HEK293 (cell line): ENCODE measurements at regions not wholly inside any gene's neighbourhood (a gene's known extent, or its start where the extent isn't known, plus 50 kb on each side); places are given as distances from the start of the nearest gene placed in this dataset.

Source experiments
- CTCF ChIA-PET: fragments of 350-600 bp; formaldehyde crosslinking; extraction: SDS; loops from one replicate; lab custom pipeline; 2021; ENCODE audit warnings: antibody characterized with exemption; lab: Yijun Ruan, JAX
- POLR2A ChIA-PET: fragments of 300-600 bp; formaldehyde crosslinking; extraction: SDS; loops from one replicate; lab custom pipeline; 2020; ENCODE audit warnings: antibody characterized with exemption, inconsistent platforms; lab: Yijun Ruan, JAX
- H3K27ac ChIP-seq: fragments of 200-500 bp; sonication (Bioruptor generic); 2 replicates; pipeline ENCODE4 v1.5.1; 2014; ENCODE audit warnings: low read depth, low read length, control low read depth, inconsistent platforms; ENCODE audit errors: extremely low read depth
- H3K36me3 ChIP-seq, 2 experiments: fragments of 200-500 bp in 1 of 2; sonication (Bioruptor generic) in 1 of 2; 1 replicate in 1 of 2; 2 replicates in 1 of 2; pipeline ENCODE4 v1.5.1; 2014 to 2017; ENCODE audit warnings: inconsistent platforms in 2 of 2, low read length in 2 of 2; ENCODE audit not compliant: control insufficient read depth in 2 of 2, insufficient read depth in 1 of 2
- H3K4me1 ChIP-seq: fragments of 200-500 bp; sonication (Bioruptor generic); 2 replicates; pipeline ENCODE4 v1.5.1; 2014; ENCODE audit warnings: mild to moderate bottlenecking, low read length, inconsistent platforms; ENCODE audit not compliant: control insufficient read depth, insufficient read depth
- H3K4me3 ChIP-seq: 2 replicates; pipeline ENCODE4 v1.5.1; 2011; ENCODE audit warnings: low read depth, mild to moderate bottlenecking, control low read depth, low read length, moderate library complexity
- H3K9me3 ChIP-seq: fragments of 200-500 bp; sonication (Bioruptor generic); 2 replicates; pipeline ENCODE4 v1.5.1; 2014; ENCODE audit warnings: low read depth, low read length, inconsistent platforms; ENCODE audit not compliant: control insufficient read depth, insufficient read depth
- BCL11A ChIP-seq: fragments of 450-650 bp; formaldehyde crosslinking; IDR thresholded peaks from 2 replicates; pipeline ENCODE4 v1.5.1; 2016; ENCODE audit warnings: low read depth, missing biosample characterization, missing genetic modification characterization
- GLI4 ChIP-seq: fragments of 450-650 bp; formaldehyde crosslinking; IDR thresholded peaks from 2 replicates; pipeline ENCODE4 v1.5.1; 2016; ENCODE audit warnings: missing biosample characterization, missing genetic modification characterization
- HOXC10 ChIP-seq: sonication (generic); formaldehyde crosslinking; IDR thresholded peaks from 2 replicates; pipeline ENCODE4 v1.8.1; 2023; ENCODE audit warnings: mild to moderate bottlenecking, missing genetic modification reagents
- MEIS1 ChIP-seq: sonication (generic); formaldehyde crosslinking; IDR thresholded peaks from 2 replicates; pipeline ENCODE4 v1.8.1; 2022; ENCODE audit warnings: missing genetic modification reagents, mild to moderate bottlenecking, borderline replicate concordance
- SETDB1 ChIP-seq: IDR thresholded peaks from one replicate; pipeline ENCODE4 v1.6.1; 2017; ENCODE audit warnings: mild to moderate bottlenecking, low read length, moderate library complexity, mixed read lengths; ENCODE audit not compliant: insufficient read length
- ZBTB20 ChIP-seq: fragments of 450-650 bp; formaldehyde crosslinking; IDR thresholded peaks from 2 replicates; pipeline ENCODE4 v1.5.1; 2016; ENCODE audit warnings: missing biosample characterization, missing genetic modification characterization
- ZFHX2 ChIP-seq: fragments of 450-650 bp; formaldehyde crosslinking; conservative IDR thresholded peaks from 2 replicates; pipeline ENCODE4 v1.5.1; 2016; ENCODE audit warnings: missing biosample characterization, missing genetic modification characterization
- ZIC2 ChIP-seq: fragments of 450-650 bp; formaldehyde crosslinking; IDR thresholded peaks from 2 replicates; pipeline ENCODE4 v1.5.1; 2016; ENCODE audit warnings: missing biosample characterization, missing genetic modification characterization
- ZNF114 ChIP-seq: fragments of 450-650 bp; formaldehyde crosslinking; IDR thresholded peaks from 2 replicates; pipeline ENCODE4 v1.5.0; 2017; ENCODE audit warnings: missing biosample characterization, missing genetic modification characterization
- ZNF140 ChIP-seq: fragments of 450-650 bp; formaldehyde crosslinking; IDR thresholded peaks from 2 replicates; pipeline ENCODE4 v1.5.1; 2016; ENCODE audit warnings: missing biosample characterization, missing genetic modification characterization
- ZNF155 ChIP-seq: fragments of 450-650 bp; formaldehyde crosslinking; IDR thresholded peaks from 2 replicates; pipeline ENCODE4 v1.5.1; 2016; ENCODE audit warnings: missing biosample characterization, missing genetic modification characterization
- ZNF174 ChIP-seq: fragments of 450-650 bp; formaldehyde crosslinking; IDR thresholded peaks from 2 replicates; pipeline ENCODE4 v1.5.0; 2017; ENCODE audit warnings: missing biosample characterization, mild to moderate bottlenecking, missing genetic modification characterization
- ZNF184 ChIP-seq: fragments of 450-650 bp; IDR thresholded peaks from 2 replicates; pipeline ENCODE4 v1.5.1; 2018; ENCODE audit warnings: missing biosample characterization, mild to moderate bottlenecking, missing genetic modification characterization
- ZNF37A ChIP-seq: fragments of 450-650 bp; IDR thresholded peaks from 2 replicates; pipeline ENCODE4 v1.5.1; 2018; ENCODE audit warnings: missing biosample characterization, missing genetic modification characterization
- ZNF510 ChIP-seq: fragments of 450-650 bp; formaldehyde crosslinking; IDR thresholded peaks from 2 replicates; pipeline ENCODE4 v1.5.1; 2018; ENCODE audit warnings: mild to moderate bottlenecking, missing genetic modification characterization, missing biosample characterization; ENCODE audit not compliant: insufficient replicate concordance
- ZNF514 ChIP-seq: fragments of 450-650 bp; formaldehyde crosslinking; IDR thresholded peaks from 2 replicates; pipeline ENCODE4 v1.5.1; 2016; ENCODE audit warnings: missing biosample characterization, missing genetic modification characterization
- ZNF544 ChIP-seq: fragments of 450-650 bp; formaldehyde crosslinking; IDR thresholded peaks from 2 replicates; pipeline ENCODE4 v1.5.0; 2017; ENCODE audit warnings: missing biosample characterization, missing genetic modification characterization
- ZNF549 ChIP-seq: fragments of 450-650 bp; IDR thresholded peaks from 2 replicates; pipeline ENCODE4 v1.5.1; 2018; ENCODE audit warnings: missing biosample characterization, missing genetic modification characterization, mild to moderate bottlenecking, inconsistent platforms, moderate library complexity
- ZNF610 ChIP-seq: fragments of 450-650 bp; formaldehyde crosslinking; IDR thresholded peaks from 2 replicates; pipeline ENCODE4 v1.5.1; 2016; ENCODE audit warnings: missing biosample characterization, missing genetic modification characterization, borderline replicate concordance
- ZNF626 ChIP-seq: fragments of 450-650 bp; sonication (Bioruptor Pico); formaldehyde crosslinking; IDR thresholded peaks from 2 replicates; pipeline ENCODE4 v1.5.1; 2018; ENCODE audit warnings: missing biosample characterization, missing genetic modification characterization, inconsistent platforms
- TF ChIP-seq, protein P1 (sequence below): fragments of 450-650 bp; formaldehyde crosslinking; IDR thresholded peaks from 2 replicates; pipeline ENCODE4 v1.5.1; 2016; ENCODE audit warnings: missing biosample characterization, missing genetic modification characterization
- TF ChIP-seq, protein P2 (sequence below): fragments of 450-650 bp; formaldehyde crosslinking; IDR thresholded peaks from 2 replicates; pipeline ENCODE4 v1.5.1; 2017; ENCODE audit warnings: missing biosample characterization, missing genetic modification characterization
- TF ChIP-seq, protein P3 (sequence below): fragments of 450-650 bp; formaldehyde crosslinking; IDR thresholded peaks from 2 replicates; pipeline ENCODE4 v1.5.1; 2016; ENCODE audit warnings: missing biosample characterization, missing genetic modification characterization
- TF ChIP-seq, protein P4 (sequence below): fragments of 450-650 bp; formaldehyde crosslinking; IDR thresholded peaks from 2 replicates; pipeline ENCODE4; 2016; ENCODE audit warnings: missing biosample characterization, missing genetic modification characterization
- TF ChIP-seq, protein P5 (sequence below): fragments of 450-650 bp; formaldehyde crosslinking; IDR thresholded peaks from 2 replicates; pipeline ENCODE4 v1.5.1; 2016; ENCODE audit warnings: missing biosample characterization, missing genetic modification characterization

DNA sequence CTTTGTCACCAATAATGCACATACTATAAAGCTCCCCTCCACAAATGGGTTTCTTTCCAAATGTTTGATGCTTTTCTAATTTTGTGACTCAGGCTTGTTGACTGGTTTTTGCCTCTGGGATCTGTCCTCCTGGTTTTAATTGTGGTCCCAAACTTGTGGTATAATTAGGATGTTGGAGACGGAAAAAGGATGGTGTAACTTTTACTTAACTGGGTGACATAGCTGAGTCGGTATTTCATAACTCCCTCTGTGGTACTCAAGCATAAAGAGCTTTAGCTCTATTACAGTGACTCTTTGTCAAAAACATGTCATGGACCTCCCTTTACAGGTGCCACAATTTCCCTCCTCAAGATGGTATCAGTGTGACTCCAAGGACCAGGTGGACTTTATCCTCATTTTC, 119.7 kb upstream of the RBPJ start:
- H3K4me3 ChIP-seq = no peak overlapping the region
- ChIA-PET POLR2A (no interaction called here), CTCF (interaction anchor here (0.6 to 1.0 kb wide), 3 partner anchors 39 to 213 kb away, joined by 3 to 4 read pairs (median 3); no protein-coding TSS in a partner anchor)
- no peak overlapping the region for H3K27ac ChIP-seq
- no peaks in the 10 kb centered on the region for H3K9me3 ChIP-seq
- TF ChIP-seq MEIS1 (CRISPR knock-in tag) (no peak), ZNF514 (tag by site-specific recombination) (no peak), ZNF155 (no peak), ZNF184 (tag by site-specific recombination) (no peak), ZNF37A (no peak), HOXC10 (CRISPR knock-in tag) (no peak), ZBTB20 (no peak), GLI4 (tag by site-specific recombination) (no peak), ZNF544 (no peak), ZNF114 (tag by site-specific recombination) (no peak), SETDB1 (no peak)
- no peaks in the 10 kb centered on the region for H3K36me3 ChIP-seq
- no peaks in the 10 kb centered on the region for H3K4me1 ChIP-seq

DNA sequence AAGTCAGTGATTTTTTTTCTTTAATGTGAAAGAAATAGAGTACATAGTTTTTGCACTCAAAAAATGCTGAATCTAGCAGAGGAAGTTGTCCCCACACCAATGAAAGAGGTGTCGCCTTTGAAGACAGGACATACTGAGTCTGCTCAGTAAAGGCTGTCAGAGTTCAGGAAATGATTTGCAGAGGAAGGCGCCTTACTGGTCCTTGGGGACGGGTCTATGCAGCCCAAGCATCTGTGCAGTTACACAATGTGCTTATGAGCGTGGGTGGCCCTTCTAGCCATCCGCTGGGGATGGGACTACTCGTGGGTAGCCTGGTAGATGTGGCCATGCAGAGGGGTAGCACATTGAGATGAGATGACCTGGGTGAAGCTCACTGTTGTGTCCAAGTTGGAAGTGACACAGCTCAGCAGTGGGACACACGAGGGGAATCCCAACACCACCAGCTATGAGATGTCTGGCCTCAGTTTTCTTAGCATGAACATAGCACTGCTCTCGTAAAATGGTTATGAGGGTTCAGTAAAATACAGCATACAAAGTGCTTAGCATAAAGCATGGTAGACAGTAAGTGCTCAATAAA, 116.5 kb upstream of the RBPJ start:
- Histone ChIP-seq H3K27ac (no peak overlapping the region), H3K4me3 (no peak overlapping the region), H3K4me1 (no peaks in the 10 kb centered on the region), H3K9me3 (no peaks in the 10 kb centered on the region), H3K36me3 (no peaks in the 10 kb centered on the region)
- POLR2A ChIA-PET = no interaction called here
- TF ChIP-seq, protein P1, sequence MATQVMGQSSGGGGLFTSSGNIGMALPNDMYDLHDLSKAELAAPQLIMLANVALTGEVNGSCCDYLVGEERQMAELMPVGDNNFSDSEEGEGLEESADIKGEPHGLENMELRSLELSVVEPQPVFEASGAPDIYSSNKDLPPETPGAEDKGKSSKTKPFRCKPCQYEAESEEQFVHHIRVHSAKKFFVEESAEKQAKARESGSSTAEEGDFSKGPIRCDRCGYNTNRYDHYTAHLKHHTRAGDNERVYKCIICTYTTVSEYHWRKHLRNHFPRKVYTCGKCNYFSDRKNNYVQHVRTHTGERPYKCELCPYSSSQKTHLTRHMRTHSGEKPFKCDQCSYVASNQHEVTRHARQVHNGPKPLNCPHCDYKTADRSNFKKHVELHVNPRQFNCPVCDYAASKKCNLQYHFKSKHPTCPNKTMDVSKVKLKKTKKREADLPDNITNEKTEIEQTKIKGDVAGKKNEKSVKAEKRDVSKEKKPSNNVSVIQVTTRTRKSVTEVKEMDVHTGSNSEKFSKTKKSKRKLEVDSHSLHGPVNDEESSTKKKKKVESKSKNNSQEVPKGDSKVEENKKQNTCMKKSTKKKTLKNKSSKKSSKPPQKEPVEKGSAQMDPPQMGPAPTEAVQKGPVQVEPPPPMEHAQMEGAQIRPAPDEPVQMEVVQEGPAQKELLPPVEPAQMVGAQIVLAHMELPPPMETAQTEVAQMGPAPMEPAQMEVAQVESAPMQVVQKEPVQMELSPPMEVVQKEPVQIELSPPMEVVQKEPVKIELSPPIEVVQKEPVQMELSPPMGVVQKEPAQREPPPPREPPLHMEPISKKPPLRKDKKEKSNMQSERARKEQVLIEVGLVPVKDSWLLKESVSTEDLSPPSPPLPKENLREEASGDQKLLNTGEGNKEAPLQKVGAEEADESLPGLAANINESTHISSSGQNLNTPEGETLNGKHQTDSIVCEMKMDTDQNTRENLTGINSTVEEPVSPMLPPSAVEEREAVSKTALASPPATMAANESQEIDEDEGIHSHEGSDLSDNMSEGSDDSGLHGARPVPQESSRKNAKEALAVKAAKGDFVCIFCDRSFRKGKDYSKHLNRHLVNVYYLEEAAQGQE (tag by site-specific recombination) = no peak
- TF ChIP-seq ZNF174 (tag by site-specific recombination) (no peak), ZNF510 (tag by site-specific recombination) (no peak), ZNF549 (tag by site-specific recombination) (no peak), ZNF140 (tag by site-specific recombination) (no peak), BCL11A (tag by site-specific recombination) (no peak), ZNF610 (tag by site-specific recombination) (no peak), ZFHX2 (no peak), ZNF626 (tag by site-specific recombination) (no peak), ZIC2 (tag by site-specific recombination) (no peak), SETDB1 (no peak)
- TF ChIP-seq, protein P2, sequence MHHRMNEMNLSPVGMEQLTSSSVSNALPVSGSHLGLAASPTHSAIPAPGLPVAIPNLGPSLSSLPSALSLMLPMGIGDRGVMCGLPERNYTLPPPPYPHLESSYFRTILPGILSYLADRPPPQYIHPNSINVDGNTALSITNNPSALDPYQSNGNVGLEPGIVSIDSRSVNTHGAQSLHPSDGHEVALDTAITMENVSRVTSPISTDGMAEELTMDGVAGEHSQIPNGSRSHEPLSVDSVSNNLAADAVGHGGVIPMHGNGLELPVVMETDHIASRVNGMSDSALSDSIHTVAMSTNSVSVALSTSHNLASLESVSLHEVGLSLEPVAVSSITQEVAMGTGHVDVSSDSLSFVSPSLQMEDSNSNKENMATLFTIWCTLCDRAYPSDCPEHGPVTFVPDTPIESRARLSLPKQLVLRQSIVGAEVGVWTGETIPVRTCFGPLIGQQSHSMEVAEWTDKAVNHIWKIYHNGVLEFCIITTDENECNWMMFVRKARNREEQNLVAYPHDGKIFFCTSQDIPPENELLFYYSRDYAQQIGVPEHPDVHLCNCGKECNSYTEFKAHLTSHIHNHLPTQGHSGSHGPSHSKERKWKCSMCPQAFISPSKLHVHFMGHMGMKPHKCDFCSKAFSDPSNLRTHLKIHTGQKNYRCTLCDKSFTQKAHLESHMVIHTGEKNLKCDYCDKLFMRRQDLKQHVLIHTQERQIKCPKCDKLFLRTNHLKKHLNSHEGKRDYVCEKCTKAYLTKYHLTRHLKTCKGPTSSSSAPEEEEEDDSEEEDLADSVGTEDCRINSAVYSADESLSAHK (tag by site-specific recombination) = no peak
- TF ChIP-seq, protein P3, sequence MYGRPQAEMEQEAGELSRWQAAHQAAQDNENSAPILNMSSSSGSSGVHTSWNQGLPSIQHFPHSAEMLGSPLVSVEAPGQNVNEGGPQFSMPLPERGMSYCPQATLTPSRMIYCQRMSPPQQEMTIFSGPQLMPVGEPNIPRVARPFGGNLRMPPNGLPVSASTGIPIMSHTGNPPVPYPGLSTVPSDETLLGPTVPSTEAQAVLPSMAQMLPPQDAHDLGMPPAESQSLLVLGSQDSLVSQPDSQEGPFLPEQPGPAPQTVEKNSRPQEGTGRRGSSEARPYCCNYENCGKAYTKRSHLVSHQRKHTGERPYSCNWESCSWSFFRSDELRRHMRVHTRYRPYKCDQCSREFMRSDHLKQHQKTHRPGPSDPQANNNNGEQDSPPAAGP = no peak
- TF ChIP-seq, protein P4, sequence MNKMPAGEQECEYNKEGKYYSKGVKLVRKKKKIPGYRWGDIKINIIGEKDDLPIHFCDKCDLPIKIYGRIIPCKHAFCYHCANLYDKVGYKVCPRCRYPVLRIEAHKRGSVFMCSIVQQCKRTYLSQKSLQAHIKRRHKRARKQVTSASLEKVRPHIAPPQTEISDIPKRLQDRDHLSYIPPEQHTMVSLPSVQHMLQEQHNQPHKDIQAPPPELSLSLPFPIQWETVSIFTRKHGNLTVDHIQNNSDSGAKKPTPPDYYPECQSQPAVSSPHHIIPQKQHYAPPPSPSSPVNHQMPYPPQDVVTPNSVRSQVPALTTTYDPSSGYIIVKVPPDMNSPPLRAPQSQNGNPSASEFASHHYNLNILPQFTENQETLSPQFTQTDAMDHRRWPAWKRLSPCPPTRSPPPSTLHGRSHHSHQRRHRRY (tag by site-specific recombination) = no peak
- TF ChIP-seq, protein P5, sequence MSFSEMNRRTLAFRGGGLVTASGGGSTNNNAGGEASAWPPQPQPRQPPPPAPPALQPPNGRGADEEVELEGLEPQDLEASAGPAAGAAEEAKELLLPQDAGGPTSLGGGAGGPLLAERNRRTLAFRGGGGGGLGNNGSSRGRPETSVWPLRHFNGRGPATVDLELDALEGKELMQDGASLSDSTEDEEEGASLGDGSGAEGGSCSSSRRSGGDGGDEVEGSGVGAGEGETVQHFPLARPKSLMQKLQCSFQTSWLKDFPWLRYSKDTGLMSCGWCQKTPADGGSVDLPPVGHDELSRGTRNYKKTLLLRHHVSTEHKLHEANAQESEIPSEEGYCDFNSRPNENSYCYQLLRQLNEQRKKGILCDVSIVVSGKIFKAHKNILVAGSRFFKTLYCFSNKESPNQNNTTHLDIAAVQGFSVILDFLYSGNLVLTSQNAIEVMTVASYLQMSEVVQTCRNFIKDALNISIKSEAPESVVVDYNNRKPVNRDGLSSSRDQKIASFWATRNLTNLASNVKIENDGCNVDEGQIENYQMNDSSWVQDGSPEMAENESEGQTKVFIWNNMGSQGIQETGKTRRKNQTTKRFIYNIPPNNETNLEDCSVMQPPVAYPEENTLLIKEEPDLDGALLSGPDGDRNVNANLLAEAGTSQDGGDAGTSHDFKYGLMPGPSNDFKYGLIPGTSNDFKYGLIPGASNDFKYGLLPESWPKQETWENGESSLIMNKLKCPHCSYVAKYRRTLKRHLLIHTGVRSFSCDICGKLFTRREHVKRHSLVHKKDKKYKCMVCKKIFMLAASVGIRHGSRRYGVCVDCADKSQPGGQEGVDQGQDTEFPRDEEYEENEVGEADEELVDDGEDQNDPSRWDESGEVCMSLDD (tag by site-specific recombination) = no peak
- CTCF ChIA-PET = no interaction called here
